ENCODE measurements at regions not wholly inside any gene's neighbourhood (a gene's known extent, or its start where the extent isn't known, plus 50 kb on each side); places are given as distances from the start of the nearest gene placed in this dataset.

DNA sequence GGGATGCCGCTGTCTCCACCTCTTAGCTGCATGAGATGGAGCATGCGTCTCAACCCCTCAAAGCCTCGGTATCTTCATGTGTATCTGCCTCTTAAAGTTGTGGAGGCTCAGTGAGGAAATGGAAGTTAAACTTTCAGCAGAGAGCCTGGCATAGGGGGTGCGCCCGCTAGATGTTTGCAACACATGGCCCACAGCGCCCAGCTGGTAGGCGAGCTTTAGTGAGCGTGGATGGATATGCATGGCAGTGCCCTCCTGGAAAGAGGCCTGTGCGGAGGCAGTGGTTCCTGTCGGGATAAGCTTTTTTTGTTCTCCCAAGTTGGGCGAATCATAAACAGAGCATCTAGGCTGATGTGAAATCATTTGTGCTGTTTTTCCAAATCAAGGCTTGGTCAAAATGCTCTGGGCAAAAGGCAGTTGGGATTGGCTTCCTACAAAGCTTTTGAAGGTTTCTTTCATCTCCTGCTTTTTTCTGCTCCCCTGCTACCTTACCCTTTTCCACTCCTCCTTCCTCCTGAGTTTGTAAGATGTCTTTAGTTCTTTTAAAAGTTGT lies 272.4 kb upstream of the TPM1 start:
- DNase-seq (ENCODE audit: low read depth in 2 of 2): no peak

DNA sequence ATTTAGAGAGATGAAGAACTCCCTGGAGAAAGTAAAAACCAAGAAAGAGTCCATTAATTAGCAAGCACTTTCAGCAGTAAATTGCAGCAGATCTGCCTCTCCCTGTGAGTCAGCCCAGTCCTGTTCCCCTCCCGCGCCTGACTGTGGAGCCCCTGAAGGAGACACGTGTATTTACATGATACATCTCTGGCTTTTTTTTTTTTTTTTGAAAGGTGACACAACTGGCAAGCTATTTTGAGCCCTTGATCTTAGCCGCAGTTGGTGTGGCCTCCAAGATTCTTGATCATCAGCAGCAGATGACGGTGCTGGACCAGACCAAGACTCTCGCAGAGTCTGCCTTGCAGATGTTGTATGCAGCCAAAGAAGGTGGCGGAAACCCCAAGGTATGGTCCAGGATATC lies 271.8 kb upstream of the TPM1 start:
- no peak for DNase-seq (ENCODE audit: low read depth in 2 of 2)

DNA sequence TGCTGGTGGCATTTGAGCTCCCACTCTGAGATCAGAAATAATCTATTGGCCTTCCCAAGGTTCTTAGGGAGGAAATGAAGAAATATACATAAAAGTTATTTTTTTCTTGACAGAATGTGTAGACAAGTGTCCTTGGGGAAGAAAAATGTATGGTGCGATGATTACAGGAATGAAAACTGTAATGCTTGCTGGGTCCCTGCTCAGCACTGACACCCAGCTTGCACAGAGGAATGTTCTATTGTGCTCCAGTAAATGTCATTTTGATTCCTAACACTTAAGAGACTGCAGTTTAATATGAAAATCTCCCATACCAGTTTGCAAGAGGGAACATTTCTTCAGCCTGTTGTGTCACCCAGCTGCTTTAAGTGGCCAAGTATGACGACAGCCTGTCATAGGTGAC lies 271.3 kb upstream of the TPM1 start:
- no peak for DNase-seq (ENCODE audit: low read depth in 2 of 2)

DNA sequence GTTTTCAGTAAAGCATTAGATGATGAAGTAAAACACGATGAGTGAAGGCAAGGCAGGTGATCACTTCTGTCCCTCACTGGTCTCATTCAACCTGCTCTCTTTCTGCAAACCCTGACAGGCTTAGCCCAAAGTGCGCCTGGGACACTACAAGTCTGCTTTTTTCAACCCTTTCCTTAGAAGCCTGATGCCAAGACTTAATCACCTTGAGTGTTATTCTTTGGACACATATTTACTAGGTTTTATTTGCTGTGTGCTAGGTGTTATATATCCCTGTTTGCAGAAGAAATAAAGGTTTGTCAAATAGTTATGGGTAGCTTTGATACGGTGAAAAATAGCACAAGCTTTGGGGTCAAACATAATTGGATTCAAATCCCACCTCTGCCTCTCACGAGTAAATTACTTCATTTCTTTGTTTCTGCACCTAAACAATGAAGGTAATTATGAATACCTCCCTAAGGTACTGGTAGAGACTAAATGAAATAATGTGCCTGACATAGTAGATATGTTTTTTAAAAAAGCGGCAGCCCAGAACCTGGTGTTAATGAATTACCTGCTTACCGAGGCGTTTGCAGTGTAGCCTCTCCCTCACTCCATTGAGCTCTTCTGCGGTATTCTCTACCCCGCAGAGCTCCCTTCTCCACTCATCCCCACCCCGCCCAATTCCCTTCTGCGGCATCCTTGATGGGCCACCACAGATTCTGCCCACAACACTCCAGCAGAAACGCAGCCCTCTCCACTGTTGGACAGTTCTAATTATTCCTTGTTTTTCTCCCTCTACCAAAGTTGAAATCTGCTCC lies 269.0 kb upstream of the TPM1 start:
- no peak for DNase-seq (ENCODE audit: low read depth in 2 of 2)

DNA sequence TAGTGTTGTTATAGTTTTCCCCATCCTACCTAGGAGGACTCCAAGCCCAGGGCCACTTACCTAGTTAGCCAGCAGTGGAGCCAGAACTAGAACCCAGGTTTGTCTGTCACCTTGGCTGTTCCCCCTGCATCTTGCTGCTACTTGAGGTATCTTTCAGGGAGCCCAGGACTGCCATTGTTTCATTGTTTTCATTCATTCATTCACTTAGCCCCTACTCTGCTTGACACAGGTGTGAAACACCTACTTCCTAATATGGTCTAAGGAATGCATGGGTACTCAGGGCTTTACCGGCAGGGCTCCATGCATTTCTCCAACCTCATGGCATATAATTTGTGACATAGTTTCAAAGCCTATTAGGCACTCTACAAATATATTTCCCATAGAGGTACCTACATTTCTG lies 266.6 kb upstream of the TPM1 start:
- DNase-seq (ENCODE audit: low read depth in 2 of 2): no peak

DNA sequence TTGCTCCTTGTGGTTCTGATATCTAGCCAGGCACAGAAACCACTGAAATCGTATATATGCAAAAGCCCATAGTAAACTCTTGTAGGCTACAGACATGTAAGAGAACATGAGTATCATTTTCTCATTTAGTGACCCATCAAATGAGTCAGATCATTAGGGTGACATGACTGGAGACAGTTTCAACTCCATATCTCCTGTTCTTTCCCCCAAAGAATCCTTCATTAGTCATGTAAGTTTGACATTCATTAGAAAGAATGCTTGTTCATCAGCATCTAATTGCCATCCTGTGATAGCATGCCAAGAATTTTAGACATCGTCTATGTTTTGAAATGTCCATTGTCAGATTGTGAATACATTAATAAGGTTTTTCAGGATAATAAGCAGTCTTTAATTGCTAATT lies 264.9 kb upstream of the TPM1 start:
- no peak for DNase-seq (ENCODE audit: low read depth in 2 of 2)

DNA sequence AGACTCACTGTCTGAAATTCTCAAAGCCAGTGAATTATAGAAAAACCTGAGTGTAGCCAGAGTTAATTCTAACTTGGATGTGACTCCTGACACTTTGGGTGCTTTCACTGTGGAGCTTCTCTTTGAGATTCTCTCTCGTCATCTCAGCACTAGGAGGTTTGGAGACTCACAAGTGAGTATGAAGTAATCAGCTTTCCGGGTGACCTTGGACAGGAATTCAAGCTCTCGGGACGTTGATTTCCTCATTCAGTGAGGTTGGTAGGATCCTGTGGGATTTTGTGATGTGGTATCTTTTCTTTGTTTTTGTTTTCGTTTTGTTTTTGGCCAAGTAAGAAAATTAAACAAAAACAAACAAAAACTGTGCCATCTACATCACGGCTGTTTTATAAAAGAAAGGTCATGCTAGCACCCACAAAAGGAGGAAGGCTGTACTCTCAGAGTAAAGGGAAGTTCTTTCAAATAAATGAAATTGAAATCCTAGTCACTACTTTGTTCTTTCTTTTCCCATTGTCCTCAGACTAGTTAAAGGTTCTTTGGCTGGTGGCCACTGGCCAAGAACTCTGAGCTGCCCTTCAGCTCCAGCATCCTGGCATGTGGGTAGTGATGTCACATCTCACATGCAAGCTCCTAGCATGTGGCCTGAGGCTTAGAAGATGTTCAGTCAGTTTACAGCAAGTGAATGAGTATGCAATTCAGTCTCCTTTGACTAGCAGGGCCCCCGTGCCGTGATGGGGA lies 263.3 kb upstream of the TPM1 start:
- DNase-seq (ENCODE audit: low read depth in 2 of 2): no peak

DNA sequence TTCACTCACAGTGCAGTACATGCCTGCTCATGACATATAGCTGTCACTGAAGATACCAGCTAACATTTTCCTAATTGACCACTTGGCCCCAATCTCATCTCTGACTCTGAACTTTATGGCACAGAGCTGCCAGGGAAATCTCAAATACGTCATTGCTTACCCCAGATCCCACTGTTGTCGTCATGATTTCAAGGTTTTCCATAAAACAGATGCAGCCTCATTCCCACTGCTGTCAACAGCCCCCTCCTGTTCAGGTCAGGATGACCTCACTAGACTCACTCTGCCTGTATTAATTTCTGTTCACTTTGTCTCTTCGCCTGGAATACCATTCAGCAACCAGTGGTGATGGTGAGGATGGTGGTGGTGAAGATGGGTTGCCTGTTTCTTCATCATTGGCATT lies 262.6 kb upstream of the TPM1 start:
- no peak for DNase-seq (ENCODE audit: low read depth in 2 of 2)

DNA sequence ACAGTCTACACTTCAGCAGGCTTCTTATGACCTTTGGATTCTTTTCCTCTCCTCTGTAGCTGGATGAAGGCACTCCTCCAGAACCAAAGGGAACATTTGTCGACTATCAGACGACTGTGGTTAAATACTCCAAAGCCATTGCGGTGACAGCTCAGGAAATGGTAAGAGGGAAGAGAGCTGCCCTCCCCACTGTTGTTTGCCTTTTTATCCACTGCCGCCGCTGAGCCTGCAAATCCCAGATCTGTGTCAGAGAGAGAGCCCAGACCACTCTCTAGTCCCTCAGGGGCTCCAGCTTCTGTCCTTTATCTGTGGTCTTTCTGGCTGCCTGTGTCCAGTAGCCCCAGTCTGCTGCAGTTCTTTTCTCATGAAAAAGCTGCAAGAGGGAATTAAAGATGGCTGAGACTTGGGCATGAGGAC lies 261.5 kb upstream of the TPM1 start:
- DNase-seq (ENCODE audit: low read depth in 2 of 2): no peak

DNA sequence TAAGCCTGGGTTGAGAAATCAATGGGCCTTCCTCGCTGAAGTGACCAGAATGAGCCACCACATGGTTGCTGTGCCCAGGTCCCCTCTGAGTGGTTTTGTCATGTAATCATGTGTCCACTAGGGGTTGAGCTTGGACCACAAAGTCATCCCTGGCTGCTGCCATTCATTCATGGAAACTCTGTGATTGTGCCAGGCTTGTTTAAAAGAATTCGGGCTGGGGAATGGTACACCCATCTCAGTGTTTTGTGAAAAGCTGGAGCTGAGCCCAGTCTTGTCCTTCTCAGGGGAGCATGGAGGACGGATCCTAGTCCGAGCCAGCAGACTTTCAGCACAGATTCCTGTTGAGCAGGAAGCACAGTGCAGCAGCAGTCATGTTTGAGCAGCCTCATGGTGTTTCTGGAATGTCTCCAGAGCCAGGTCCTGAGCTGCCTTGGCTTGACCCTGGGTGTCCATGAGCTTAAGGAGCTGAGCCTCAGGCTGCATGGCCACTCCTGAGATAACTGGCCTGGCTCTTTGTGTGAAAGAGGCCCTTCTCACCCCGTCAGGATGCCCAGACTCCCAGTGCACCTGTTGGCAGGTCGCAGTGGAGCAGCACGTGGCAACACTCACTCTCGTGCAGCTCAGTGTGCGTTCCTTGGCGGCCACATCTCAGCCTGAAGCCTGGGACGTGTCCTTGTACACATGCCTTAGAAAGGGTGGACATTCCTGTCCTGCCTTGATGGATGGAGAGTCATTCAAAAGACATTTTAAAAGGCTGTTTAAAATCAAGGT lies 260.3 kb upstream of the TPM1 start:
- no peak for DNase-seq (ENCODE audit: low read depth in 2 of 2)

DNA sequence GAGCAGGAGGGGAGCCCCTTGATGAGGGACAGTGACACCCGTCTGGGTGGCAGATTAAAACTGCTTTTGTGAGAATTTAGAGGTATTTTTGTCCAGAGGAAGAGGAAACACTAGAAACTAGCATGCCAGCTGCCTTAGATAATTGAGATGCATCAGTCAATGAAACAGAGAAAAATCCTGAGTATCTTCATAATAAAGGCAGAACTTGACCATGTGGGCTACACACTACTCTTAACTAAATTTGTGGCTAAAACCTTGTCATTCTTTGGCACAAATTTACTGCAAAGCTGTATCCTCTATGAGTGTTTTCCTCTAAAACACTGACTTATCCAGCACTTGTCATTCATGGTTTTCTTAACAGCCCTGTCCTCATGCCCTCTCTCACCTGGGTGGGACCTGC lies 259.7 kb upstream of the TPM1 start:
- DNase-seq (ENCODE audit: low read depth in 2 of 2): no peak

DNA sequence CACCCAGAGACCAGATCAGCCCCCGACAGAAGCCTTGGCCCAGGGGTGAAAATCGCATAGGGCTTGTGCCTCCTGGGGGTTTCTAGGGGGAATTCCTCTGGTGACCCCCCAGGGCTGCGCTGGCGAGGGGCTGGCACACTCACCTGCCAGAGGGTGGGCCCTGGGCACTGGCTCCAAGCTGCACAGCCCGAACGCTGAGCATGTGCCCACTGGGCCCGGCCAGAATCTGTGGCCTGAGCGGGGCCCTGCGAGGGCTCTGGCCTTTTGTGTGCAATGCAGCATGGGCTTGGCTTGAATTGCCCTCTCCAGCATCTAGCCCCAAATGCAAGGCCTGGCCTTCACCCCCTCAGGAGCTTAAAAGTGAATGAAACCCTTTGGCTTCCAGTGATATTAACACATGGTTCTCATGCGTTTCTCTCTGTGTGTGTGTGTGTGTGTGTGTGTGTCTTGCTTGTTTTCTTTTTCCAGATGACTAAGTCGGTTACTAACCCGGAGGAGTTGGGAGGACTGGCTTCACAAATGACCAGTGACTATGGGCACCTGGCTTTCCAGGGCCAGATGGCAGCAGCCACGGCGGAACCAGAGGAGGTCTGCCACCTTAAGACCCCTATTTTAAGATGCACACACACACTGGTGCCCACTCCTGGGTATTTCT lies 259.1 kb upstream of the TPM1 start:
- DNase-seq (ENCODE audit: low read depth in 2 of 2): no peak

DNA sequence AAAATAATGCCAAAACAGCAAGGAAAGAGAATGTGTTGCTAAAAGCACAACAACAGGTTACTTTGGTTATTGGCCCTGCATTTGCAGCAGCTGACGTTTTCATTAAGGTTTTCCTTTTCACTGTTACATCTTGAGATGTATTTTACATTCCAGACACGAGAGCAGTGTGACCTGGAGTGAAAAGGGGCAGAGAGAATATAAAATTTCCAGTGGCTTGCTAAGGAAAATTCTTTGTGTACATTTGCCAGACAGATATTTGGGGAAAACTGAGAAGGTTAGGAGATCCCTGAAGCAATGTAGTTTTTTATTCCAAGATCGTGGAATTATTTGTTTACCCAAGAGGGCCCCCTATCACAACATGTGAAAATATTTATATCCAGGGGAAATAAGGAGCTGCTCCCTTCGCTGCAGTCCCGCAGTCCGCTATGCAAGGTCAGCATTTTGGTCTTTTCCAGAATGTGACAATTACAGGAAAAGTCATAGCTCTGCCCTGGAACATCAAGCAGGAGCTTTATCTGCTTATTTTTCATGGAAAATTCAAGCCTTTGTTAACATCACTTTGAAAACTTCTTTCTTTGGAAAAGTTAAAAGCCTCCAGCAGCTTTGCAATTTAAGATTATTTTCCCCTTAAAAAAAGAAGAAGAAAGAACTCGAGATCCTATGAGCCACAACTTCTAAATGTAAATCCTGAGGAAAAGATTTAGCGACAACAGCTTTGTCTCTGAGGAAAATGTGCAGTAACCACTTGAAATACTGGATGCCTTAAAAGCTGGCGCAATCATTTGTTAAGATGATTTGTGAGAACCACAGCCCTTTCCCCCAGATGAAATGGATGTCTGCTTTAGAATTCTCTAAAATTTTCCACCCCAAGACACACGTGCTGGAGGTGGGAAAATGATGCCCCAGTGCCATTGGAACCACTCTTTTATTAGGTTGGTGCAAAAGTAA lies 256.4 kb upstream of the TPM1 start:
- DNase-seq (ENCODE audit: low read depth in 2 of 2): no peak

DNA sequence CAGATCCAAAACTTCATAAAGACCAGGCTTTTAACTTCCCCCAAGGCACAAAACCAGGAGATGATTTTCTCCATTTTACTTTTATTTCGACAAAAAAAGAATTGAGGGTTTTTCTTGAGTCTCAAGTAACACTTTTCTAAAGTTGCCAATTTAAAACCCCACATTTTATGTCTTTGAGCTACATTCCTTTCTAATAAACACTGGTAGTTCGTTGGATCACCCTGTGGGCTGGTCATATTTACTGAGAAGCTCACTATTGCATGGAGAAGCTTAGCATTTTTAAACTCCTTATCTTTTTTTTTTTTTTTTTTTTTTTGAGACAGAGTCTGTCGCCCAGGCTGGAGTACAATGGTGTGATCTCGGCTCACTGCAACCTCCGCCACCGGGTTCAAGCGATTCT lies 255.1 kb upstream of the TPM1 start:
- DNase-seq (ENCODE audit: low read depth in 2 of 2): no peak

DNA sequence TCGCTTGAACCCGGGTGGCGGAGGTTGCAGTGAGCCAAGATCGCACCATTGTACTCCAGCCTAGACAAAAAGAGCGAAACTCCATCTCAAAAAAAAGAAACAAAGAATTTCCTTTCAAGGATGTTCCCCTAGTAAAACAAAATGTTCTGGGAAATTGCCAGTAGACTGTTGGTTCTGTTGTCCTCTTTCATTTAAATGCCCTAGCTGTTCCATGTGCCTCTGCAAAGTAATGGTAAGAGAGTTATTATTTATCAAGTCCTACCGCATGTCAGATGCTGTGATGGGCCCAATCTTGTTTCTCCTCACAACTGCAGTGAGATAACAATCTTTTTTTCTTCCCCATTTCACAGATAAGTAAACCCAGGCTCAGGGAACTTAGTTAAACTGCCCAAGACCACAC lies 254.3 kb upstream of the TPM1 start:
- no peak for DNase-seq (ENCODE audit: low read depth in 2 of 2)

DNA sequence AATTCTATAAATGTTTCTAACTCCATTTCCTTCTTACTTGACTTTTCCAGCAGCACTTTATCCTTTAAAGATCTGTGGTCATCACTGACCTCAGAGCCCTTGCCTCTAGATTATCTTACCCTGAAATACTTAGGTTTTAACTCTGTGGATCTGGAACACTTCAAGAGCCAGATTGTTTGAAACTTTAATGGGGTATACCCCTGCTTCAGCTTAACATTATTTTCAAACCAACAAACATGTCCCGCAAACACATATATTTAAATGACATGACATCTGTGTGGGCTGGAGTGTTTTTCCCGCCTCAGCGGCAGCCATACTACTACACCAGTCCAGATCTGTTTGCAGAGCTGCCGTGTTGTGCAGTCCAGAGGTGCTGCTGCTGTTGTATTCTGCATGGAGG lies 252.0 kb upstream of the TPM1 start:
- no peak for DNase-seq (ENCODE audit: low read depth in 2 of 2)

DNA sequence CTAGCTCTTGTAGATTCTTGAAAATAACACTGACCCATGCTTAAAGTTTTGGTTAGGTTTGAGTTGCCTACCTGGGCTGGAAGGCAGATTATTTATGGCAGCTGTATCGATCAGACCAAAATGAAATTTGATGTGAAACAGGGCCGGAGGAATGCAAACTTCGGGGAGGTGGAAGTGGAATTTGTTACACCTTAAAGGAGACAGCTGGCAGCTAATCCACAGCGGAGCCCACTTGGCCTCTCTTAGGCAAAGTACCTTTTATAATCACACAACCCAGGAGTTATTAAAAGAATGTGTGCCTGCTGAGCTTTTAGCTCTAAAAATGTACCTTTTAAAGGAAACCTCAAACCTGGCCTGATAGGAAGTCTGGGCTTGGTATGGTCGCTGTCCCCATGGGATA lies 250.9 kb upstream of the TPM1 start:
- DNase-seq (ENCODE audit: low read depth in 2 of 2): no peak

DNA sequence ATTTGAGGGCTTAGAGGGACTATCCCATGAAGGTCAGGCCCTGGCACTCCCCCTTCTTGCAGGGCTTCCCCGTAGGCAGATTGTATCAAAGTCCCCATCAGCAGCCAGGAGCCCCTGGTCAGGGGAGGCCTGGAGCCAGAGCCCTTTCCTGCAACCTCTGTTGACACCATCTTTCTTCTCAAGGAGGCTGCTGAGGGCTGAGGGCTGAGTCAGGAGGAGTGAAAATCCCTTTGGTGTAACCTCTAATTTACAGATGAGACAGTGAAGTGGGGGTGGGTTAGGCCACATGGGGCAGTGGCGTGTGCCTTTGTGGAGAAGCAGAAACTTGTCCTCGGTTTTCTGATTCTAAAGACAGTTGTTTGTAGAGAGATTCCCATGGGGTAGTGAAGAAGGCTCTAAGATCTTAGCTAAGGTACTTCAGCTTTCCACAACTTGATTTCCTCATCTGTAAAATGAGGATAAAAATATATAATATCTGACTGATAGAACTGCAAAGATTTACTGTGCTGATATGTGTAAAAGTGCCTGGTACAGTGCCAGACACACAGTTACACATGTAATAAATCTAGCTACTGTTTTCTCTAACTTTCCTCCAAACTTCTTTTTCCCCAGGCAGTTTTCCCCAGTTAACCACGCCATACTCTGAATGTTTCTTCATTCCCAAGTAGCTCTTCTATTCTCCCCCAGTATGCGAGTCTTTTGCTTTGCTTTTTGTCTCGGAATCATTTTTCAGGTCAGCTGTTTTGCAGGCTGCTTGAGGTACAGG lies 249.4 kb upstream of the TPM1 start:
- DNase-seq (ENCODE audit: low read depth in 2 of 2): no peak

DNA sequence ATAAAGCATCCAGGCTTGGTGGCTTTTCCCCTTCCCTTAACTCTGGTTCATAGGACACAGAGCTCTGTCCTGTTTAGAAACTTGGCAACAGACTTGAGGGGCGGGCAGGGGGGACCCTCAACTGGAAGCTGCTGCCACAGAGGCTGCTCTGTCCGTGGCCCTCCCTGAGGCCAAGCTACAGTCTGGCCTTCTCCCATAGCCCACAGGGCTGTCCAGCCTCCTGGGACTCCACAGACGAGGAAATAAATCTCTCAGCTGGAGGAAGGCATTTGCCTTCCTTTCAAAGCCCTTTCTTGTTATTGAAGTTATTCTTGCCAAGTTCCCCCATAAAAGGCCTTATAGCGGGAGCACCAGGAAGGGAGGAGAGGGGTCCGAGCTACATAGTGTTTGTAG lies 248.8 kb upstream of the TPM1 start:
- no peak for DNase-seq (ENCODE audit: low read depth in 2 of 2)

DNA sequence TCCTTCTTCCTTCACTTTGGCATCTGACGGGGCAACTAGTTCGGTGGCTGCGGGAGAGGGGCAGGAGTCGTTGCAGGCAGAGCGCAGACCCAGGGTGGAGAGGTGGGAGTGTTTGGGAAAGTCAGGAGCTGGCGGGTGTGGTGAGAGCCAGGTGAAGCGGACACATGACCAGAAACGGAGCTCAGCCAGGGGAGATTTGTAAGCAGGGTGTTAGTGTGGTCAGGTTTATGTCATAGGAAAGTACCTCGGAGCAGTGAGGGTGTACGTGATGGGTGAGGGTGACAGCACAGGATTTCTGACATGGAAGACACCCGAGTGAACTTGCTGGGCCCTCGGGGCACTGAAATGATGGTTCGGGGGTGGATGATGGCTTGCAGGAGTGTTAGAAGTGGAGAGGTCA lies 247.4 kb upstream of the TPM1 start:
- DNase-seq (ENCODE audit: low read depth in 2 of 2): no peak
